NCI-H128 (cell line): ENCODE measurements at regions not wholly inside any gene's neighbourhood (a gene's known extent, or its start where the extent isn't known, plus 50 kb on each side); places are given as distances from the start of the nearest gene placed in this dataset.
"Not testable (repeated sequence)": the region's sequence is repeated elsewhere in the genome, so short reads cannot be mapped to it uniquely, and the experiment has no call there.

Experiments
- DNase-seq: peaks from one replicate; lab custom pipeline; 2025; ENCODE audit not compliant: unreplicated experiment; lab: John Stamatoyannopoulos, UW

- no peak for DNase-seq
Observed at GRCh38 chr6:139722530-139722929, 348.1 kb upstream of the CITED2 start.

GRCh38 chr6:139721954-139722353 is 347.5 kb upstream of the CITED2 start:
- DNase-seq, result no peak

- DNase-seq, result no peak
Observed at GRCh38 chr6:139713900-139714506, 339.6 kb upstream of the CITED2 start.

- DNase-seq, result no peak
Observed at GRCh38 chr6:139713424-139713823, 339.0 kb upstream of the CITED2 start.

GRCh38 chr6:139712830-139713229 is 338.4 kb upstream of the CITED2 start:
- DNase-seq, result no peak

GRCh38 chr6:139711804-139712585 is 337.5 kb upstream of the CITED2 start:
- DNase-seq, result no peak

GRCh38 chr6:139710556-139710955 is 336.1 kb upstream of the CITED2 start:
- DNase-seq, result no peak

GRCh38 chr6:139708337-139709199 is 334.1 kb upstream of the CITED2 start:
- DNase-seq, result no peak

GRCh38 chr6:139706912-139707311 is 332.5 kb upstream of the CITED2 start:
- no peak for DNase-seq

GRCh38 chr6:139705284-139705683 is 330.8 kb upstream of the CITED2 start:
- no peak for DNase-seq

- no peak for DNase-seq
Observed at GRCh38 chr6:139703780-139704179, 329.3 kb upstream of the CITED2 start.

- no peak for DNase-seq
Observed at GRCh38 chr6:139702706-139703105, 328.3 kb upstream of the CITED2 start.

- no peak for DNase-seq
Observed at GRCh38 chr6:139701695-139702094, 327.2 kb upstream of the CITED2 start.

- DNase-seq, result no peak
Observed at GRCh38 chr6:139701003-139701402, 326.6 kb upstream of the CITED2 start.

GRCh38 chr6:139699911-139700310 is 325.5 kb upstream of the CITED2 start:
- peak; percentile 13 for DNase-seq

GRCh38 chr6:139699335-139699734 is 324.9 kb upstream of the CITED2 start:
- DNase-seq, result no peak

GRCh38 chr6:139698526-139699176 is 324.2 kb upstream of the CITED2 start:
- no peak for DNase-seq

GRCh38 chr6:139697856-139698255 is 323.4 kb upstream of the CITED2 start:
- DNase-seq, result not testable (repeated sequence)

- not testable (repeated sequence) for DNase-seq
Observed at GRCh38 chr6:139696991-139697390, 322.5 kb upstream of the CITED2 start.

- DNase-seq, result no peak
Observed at GRCh38 chr6:139695361-139695760, 320.9 kb upstream of the CITED2 start.

GRCh38 chr6:139693735-139694134 is 319.3 kb upstream of the CITED2 start:
- no peak for DNase-seq
